Fibroblast of the aortic adventitia (primary cell): ENCODE measurements at regions not wholly inside any gene's neighbourhood (a gene's known extent, or its start where the extent isn't known, plus 50 kb on each side); places are given as distances from the start of the nearest gene placed in this dataset.

Experiments used
- DNase-seq: peaks from one replicate; pipeline ENCODE4 v3.0.0-alpha.2; 2010; ENCODE audit warnings: low read depth
- H3K4me3 ChIP-seq: 2 replicates; pipeline ENCODE4 v1.5.1; 2011; ENCODE audit warnings: low read depth, mild to moderate bottlenecking, control low read depth, low read length, moderate library complexity
- TF ChIP-seq, protein P1 (sequence below): IDR thresholded peaks from 2 replicates; pipeline ENCODE4 v1.5.1; 2011; ENCODE audit warnings: mild to moderate bottlenecking, low read length, control low read depth, inconsistent platforms; ENCODE audit not compliant: insufficient read depth

DNA sequence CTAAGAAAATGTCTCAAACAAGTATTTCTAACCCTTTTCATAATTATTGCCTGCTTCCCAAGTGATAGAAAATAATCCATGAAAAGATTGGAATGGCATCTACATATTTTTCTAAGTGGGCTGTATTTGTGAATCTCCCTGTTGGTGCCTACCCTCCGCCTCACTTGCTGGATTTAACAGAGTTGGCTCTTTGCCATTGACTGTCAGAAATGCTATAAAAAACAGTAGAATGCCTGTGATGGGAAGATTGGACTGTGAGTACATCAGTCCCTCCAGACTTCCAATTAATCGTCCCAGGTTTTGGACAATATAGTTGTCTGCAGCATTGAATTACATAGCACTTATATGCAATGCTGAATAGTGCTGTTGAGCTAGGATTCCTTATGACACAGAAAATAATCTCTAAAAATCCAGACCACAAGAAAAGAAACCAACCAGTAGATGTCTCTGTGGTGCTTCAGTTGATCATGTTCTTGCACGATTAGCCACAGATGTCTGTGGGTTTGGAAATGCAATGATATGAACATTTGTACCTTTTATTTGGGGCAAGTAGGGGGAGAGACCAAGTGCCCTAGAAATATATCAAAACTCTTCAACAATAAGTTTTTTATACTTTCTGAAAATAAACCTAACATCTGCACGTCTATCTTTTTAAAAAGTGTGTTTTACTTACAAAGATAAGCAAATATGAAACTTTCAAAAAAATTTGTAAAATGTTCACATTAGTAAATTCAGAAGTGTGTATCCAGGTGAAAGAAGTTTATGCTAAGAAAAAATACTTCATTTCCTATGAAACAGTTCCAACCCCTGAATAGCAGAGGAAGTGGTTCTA is 88.5 kb downstream of the DYNAP start:
- TF ChIP-seq, protein P1, sequence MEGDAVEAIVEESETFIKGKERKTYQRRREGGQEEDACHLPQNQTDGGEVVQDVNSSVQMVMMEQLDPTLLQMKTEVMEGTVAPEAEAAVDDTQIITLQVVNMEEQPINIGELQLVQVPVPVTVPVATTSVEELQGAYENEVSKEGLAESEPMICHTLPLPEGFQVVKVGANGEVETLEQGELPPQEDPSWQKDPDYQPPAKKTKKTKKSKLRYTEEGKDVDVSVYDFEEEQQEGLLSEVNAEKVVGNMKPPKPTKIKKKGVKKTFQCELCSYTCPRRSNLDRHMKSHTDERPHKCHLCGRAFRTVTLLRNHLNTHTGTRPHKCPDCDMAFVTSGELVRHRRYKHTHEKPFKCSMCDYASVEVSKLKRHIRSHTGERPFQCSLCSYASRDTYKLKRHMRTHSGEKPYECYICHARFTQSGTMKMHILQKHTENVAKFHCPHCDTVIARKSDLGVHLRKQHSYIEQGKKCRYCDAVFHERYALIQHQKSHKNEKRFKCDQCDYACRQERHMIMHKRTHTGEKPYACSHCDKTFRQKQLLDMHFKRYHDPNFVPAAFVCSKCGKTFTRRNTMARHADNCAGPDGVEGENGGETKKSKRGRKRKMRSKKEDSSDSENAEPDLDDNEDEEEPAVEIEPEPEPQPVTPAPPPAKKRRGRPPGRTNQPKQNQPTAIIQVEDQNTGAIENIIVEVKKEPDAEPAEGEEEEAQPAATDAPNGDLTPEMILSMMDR: peak; percentile 57
- no peak overlapping the region for H3K4me3 ChIP-seq
- peak; percentile 91 for DNase-seq

DNA sequence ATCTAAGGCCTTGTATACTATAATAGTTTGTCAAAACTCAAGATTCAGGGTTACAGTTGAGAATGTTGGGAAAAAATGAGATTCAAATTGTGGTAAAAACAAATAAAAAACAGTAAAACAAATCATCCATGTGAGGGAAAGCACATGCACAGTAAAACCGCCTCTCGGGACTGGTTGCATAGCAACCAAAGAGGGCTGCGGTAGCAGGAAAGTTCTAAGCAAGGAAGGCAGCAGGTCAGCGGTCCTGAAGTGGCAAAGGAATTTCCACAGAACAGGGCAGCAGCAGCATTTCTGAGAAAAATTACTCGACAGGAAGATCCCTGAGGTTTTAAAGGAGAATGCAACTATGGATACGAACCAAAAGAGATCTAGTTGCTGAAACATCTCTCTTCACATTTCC is 93.7 kb downstream of the DYNAP start:
- DNase-seq: peak; percentile 17
- H3K4me3 ChIP-seq: no peak overlapping the region
- TF ChIP-seq, protein P1: no peak

DNA sequence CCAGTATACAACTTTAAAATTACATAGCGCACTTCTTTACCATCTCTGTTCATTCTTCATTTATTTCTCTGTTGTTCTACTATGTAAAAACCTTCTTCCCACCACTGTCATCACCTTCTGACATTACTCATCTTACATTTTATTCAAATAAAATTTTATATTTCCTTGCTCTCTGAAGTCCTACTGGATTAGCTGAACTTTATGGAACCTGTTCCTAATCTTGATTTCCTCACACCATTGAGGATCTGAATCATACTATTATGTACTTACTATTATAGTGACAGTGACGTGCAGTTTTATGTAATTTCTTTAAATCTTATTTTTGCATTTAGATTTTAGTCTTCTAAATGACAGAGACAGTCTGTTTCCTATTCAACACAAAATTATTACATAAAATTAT is 98.3 kb downstream of the DYNAP start:
- no peak overlapping the region for H3K4me3 ChIP-seq
- TF ChIP-seq, protein P1: no peak
- DNase-seq: no peak

DNA sequence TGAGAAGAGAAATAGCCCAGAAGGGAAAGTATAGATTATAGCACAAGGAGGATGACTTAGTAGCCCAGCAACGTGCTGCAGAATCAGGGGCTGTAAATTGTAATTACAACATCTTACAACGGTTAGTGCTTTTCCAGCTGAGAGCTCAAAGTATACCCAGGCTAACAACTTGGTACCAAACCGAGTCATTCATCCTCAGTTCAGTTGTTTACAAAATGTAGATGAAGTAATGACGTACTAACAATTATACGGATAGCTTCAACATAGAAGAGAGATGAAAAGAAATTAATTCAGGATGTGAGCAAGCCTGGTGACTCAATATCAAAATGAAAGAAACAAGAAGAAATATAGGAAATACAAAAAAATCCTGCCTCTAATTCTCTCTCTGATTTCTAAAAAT is 99.2 kb downstream of the DYNAP start:
- TF ChIP-seq, protein P1: no peak
- peak overlapping the region; percentile 6 for H3K4me3 ChIP-seq
- peak; percentile 33 for DNase-seq

DNA sequence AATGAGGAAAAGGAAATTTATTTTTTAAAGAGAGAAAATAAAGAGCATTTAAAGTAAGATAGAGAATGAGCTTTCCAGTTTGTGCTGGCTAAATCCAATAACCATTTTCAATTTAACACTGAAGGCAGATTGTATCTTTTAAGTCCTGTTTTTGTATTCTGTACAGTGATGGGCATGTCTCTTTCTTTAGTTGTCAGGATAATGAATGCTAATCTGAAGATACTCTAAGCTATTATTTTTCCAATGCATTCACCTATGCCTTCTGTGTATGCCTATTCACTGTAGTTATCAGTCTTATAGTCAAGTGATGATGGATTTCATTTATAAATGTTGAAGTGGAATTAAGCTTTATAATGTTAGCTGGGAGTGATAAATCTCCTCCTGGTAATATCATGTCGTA is 101.4 kb downstream of the DYNAP start:
- TF ChIP-seq, protein P1: no peak
- no peak for DNase-seq
- no peak overlapping the region for H3K4me3 ChIP-seq

DNA sequence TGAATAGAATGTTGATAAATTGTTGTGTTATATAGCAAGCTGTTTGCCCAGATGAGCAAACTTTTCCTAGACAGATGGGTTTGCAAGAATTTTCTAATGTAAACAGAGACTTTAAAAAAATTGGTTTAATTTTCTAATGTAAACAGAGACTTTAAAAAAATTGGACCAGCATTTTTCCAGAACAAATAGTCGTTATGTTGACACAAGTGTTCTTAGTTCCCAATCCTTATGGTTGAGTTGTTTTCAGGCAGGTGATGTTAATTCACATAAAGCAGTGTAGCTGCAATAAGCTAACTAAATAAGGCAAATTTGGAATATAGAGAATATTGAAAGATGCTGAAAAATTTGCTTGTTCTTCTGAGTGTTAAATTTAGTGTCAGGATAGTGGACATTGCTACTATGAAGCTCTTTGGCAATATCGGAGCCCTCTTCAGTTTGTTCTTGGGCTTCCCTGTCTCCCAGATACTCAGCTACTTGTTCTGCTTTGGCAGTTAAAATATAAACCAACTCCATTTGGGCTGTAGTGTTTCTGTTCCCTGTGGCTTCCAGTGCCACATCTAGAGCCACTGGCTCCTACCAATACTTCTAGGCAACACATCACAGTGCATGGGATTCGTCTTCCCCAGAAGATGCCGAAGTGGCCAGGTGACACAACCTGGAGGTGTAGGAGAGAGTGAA is 105.7 kb downstream of the DYNAP start:
- no peak overlapping the region for H3K4me3 ChIP-seq
- no peak for DNase-seq
- TF ChIP-seq, protein P1: no peak
